Kidney epithelial cell (primary cell): ENCODE measurements at regions not wholly inside any gene's neighbourhood (a gene's known extent, or its start where the extent isn't known, plus 50 kb on each side); places are given as distances from the start of the nearest gene placed in this dataset.

Source experiments
- DNase-seq: peaks from one replicate; pipeline ENCODE4 v3.0.0-alpha.2; 2010; ENCODE audit warnings: low read depth
- H3K27me3 ChIP-seq: 2 replicates; pipeline ENCODE4 v1.6.0; 2011; ENCODE audit warnings: low read length; ENCODE audit not compliant: control insufficient read depth, insufficient read depth
- H3K36me3 ChIP-seq: 2 replicates; pipeline ENCODE4 v1.5.1; 2011; ENCODE audit warnings: low read length; ENCODE audit not compliant: control insufficient read depth, insufficient read depth
- H3K4me3 ChIP-seq: 2 replicates; pipeline ENCODE4 v1.5.1; 2011; ENCODE audit warnings: low read depth, mild to moderate bottlenecking, control low read depth, low read length
- TF ChIP-seq, protein P1 (sequence below): IDR thresholded peaks from 2 replicates; pipeline ENCODE4 v1.5.1; 2011; ENCODE audit warnings: mild to moderate bottlenecking, moderate library complexity, low read length, control low read depth, inconsistent platforms; ENCODE audit not compliant: insufficient read depth, poor library complexity, severe bottlenecking

DNA sequence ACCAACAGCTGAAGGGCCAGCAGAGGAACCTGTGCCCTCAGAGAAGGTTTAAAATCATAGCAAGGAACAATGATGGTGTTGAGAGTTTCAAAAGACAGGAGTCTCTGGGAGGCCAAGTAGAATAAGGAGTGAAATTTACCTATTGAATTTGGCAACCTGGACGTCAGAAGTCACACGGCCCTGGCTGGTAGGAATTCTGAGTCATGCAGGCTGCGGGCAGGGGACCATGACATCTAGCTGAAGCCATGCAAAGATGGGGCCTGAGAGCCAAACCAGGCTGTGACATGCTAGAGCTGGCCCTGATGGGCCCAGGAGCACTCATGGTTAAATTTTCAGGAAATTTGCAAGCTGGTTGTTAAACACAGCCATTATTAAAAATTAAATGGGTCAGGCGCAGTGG lies 64.0 kb upstream of the SNX9 start:
- DNase-seq = peak; percentile 53
- no peaks in the 10 kb centered on the region for H3K27me3 ChIP-seq
- H3K4me3 ChIP-seq = no peak overlapping the region

DNA sequence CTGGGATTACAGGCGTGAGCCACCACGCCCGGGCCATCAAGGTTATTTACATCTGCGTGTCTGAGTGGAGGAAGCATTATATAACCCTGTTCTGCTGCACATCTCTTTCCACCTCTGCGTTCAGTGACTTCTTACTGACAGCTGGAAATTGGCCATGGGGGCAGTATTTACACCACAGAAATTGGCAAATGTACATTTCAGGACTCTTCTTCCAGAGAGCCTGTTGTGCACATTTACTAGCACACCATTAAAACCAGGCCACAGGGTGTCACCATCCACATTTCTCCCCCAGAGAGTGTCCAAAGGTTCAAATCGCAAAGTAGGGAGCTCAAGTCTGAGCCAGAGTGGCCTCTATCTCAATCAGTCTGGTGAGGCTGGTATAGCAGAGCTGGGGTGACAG lies 62.9 kb upstream of the SNX9 start:
- Histone ChIP-seq H3K27me3 (no peaks in the 10 kb centered on the region), H3K4me3 (no peak overlapping the region), H3K36me3 (no peaks in the 10 kb centered on the region)
- TF ChIP-seq, protein P1, sequence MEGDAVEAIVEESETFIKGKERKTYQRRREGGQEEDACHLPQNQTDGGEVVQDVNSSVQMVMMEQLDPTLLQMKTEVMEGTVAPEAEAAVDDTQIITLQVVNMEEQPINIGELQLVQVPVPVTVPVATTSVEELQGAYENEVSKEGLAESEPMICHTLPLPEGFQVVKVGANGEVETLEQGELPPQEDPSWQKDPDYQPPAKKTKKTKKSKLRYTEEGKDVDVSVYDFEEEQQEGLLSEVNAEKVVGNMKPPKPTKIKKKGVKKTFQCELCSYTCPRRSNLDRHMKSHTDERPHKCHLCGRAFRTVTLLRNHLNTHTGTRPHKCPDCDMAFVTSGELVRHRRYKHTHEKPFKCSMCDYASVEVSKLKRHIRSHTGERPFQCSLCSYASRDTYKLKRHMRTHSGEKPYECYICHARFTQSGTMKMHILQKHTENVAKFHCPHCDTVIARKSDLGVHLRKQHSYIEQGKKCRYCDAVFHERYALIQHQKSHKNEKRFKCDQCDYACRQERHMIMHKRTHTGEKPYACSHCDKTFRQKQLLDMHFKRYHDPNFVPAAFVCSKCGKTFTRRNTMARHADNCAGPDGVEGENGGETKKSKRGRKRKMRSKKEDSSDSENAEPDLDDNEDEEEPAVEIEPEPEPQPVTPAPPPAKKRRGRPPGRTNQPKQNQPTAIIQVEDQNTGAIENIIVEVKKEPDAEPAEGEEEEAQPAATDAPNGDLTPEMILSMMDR = no peak
- DNase-seq = no peak

More for the DNA sequence above, 64.0 kb upstream of the SNX9 start:
- no peaks in the 10 kb centered on the region for H3K36me3 ChIP-seq
- TF ChIP-seq, protein P1 = no peak

DNA sequence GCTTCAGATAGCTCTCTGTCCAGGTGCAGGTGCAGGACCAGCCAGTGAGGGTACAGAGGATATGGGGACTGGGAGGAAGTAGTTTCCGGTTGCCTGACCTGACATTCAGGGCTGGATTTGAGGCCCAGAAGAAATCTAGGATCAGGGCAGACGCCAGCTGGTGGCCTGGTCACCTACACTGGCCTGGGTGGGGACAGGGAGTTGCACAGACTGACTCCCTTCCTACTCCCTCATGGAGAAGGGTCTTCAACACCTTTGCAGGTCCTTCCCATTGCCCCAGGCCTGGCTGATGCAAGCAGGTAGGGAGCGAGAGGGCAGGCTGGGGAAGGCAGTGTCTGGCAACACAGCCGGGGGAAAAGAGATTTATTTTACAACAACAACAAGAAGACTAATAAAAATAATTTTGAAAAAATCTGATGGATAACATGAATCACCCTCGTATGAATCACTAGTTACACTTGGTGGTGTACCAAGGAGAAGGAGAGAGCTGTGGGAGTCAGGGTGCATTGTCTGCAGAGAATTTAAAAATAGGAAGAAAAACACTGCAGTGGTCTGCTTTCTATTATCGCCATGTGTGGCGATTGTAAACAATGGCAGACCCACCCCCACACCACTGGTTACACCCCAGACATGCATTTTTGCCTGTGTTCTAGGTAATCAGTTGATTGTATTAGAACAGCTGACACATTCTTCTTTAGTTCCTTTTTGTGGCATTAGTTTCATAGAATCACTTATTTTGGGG lies 62.3 kb upstream of the SNX9 start:
- Histone ChIP-seq H3K4me3 (no peak overlapping the region), H3K27me3 (no peaks in the 10 kb centered on the region), H3K36me3 (no peaks in the 10 kb centered on the region)
- peak; percentile 70 for DNase-seq
- TF ChIP-seq, protein P1 = no peak

DNA sequence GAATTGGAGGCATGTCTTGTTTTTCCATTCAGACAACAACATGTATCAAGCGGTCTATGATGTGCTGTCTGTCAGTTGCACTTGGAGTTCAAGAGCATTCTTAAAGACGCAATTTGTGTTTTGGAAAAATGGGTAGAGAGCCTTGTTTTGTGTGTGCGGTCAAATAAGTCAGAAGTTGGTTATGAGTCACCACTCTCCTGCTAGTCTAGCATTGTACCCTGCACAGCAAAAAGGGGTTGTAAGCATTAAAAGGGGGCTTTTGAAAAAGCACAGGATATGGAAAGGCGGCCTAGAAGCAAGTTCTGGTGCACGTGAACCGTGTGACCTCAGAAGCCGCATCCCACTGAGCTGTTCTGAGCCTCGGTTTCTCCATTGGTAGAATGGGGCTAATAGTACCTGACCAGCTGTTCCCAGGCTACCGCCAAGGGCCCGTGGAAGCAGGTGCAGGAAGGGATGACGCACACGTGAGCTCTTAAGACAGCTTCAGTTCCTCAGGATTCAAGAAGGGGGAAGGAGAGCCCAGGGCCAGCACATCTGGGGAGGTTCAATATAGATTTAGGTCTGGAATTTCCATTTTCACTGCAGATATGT lies 61.6 kb upstream of the SNX9 start:
- TF ChIP-seq, protein P1 = no peak
- Histone ChIP-seq H3K4me3 (no peak overlapping the region), H3K27me3 (no peaks in the 10 kb centered on the region), H3K36me3 (no peaks in the 10 kb centered on the region)
- peak; percentile 54 for DNase-seq

DNA sequence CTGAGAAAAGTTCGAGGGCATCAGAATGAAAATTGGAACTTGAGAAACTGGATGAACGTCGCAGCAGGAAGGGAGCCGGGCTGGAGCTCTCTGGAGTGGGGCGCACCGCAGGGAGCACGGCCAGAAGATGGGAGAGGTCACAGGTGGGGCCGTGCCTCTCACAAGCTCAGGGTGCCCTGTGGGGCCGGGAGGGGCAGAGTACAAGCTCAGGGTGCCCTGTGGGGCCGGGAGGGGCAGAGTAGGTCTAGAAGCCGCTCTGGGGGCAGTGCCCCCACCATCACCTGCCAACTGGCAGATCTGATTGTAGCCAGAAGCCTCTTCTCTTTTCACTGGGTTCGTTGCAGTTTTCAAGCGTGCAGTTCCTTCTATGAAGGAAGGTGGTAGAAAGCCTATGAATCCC lies 61.1 kb upstream of the SNX9 start:
- Histone ChIP-seq H3K36me3 (no peaks in the 10 kb centered on the region), H3K27me3 (no peaks in the 10 kb centered on the region), H3K4me3 (no peak overlapping the region)
- TF ChIP-seq, protein P1 = no peak
- no peak for DNase-seq
